CD4-positive, alpha-beta T cell (primary cell): ENCODE measurements at regions not wholly inside any gene's neighbourhood (a gene's known extent, or its start where the extent isn't known, plus 50 kb on each side); places are given as distances from the start of the nearest gene placed in this dataset.

Experiments
- ATAC-seq: fragments of 200-7000 bp; cut with Tn5 transposase; one replicate; pipeline ENCODE4 v1.10.0; 2022; ENCODE audit warnings: mild to moderate bottlenecking; ENCODE audit not compliant: poor library complexity
- CTCF ChIA-PET: fragments of 350-600 bp; sonication (Branson Sonifier 250); formaldehyde crosslinking; loops from one replicate; lab custom pipeline; 2021; ENCODE audit warnings: antibody characterized with exemption, inconsistent platforms; lab: Charles Lee
- POLR2A ChIA-PET: fragments of 350-600 bp; sonication (Branson Sonifier 250); formaldehyde crosslinking; loops from one replicate; lab custom pipeline; 2021; ENCODE audit warnings: antibody characterized with exemption, inconsistent platforms; lab: Charles Lee
- DNase-seq, 14 experiments: peaks; one replicate each; pipeline ENCODE4 v3.0.0-alpha.2; 2013 to 2020; ENCODE audit warnings: mixed read lengths in 2 of 14
- H3K27ac ChIP-seq, 2 donors: one replicate each; pipeline versions ENCODE4 v1.5.1 to v1.7.0; 2013; ENCODE audit warnings: low read length in 2 of 2, low read depth in 1 of 2, mild to moderate bottlenecking in 1 of 2
- H3K27me3 ChIP-seq, 2 experiments: 1 replicate in 1 of 2; 2 replicates in 1 of 2; pipeline versions ENCODE4 v1.6.1 to v1.7.0; 2013; ENCODE audit warnings: low read length in 2 of 2, control low read depth in 1 of 2, mild to moderate bottlenecking in 1 of 2, moderate library complexity in 1 of 2; ENCODE audit not compliant: insufficient read depth in 2 of 2, control insufficient read depth in 1 of 2
- H3K36me3 ChIP-seq: one replicate; pipeline ENCODE4 v1.6.1; 2013; ENCODE audit warnings: low read length, control low read depth; ENCODE audit not compliant: insufficient read depth
- H3K4me1 ChIP-seq: one replicate; pipeline ENCODE4 v1.6.1; 2013; ENCODE audit warnings: low read length, control low read depth; ENCODE audit not compliant: insufficient read depth
- H3K4me3 ChIP-seq: one replicate; pipeline ENCODE4 v1.5.1; 2013; ENCODE audit warnings: mild to moderate bottlenecking, low read length, moderate library complexity
- H3K9me3 ChIP-seq, 2 experiments: 1 replicate in 1 of 2; 2 replicates in 1 of 2; pipeline versions ENCODE4 v1.6.1 to v1.7.0; 2013; ENCODE audit warnings: low read length in 2 of 2, mild to moderate bottlenecking in 2 of 2, control low read depth in 1 of 2, moderate library complexity in 1 of 2; ENCODE audit not compliant: control insufficient read depth in 1 of 2, insufficient read depth in 1 of 2
- H3K27ac Mint-ChIP-seq: one replicate; pipeline ENCODE4 v1.8.0; 2020; ENCODE audit warnings: mixed read lengths
- H3K27me3 Mint-ChIP-seq: one replicate; pipeline ENCODE4 v1.8.0; 2021; ENCODE audit warnings: mixed read lengths
- H3K36me3 Mint-ChIP-seq: one replicate; pipeline ENCODE4 v1.8.0; 2021; ENCODE audit warnings: low read depth, mixed read lengths
- H3K4me1 Mint-ChIP-seq: one replicate; pipeline ENCODE4 v1.8.0; 2021; ENCODE audit warnings: low read depth, mixed read lengths
- H3K4me3 Mint-ChIP-seq: one replicate; pipeline ENCODE4 v1.8.0; 2020; ENCODE audit warnings: mild to moderate bottlenecking, mixed read lengths
- H3K9me3 Mint-ChIP-seq: one replicate; pipeline ENCODE4 v1.8.0; 2020; ENCODE audit warnings: mixed read lengths
- CTCF ChIP-seq: fragments of 200-600 bp; IDR thresholded peaks from one replicate; pipeline ENCODE4 v1.8.0; 2022; ENCODE audit warnings: antibody characterized with exemption, mild to moderate bottlenecking
- intact Hi-C, 2 experiments: fragments of 100-400 bp; cut with DNase I in 1 of 2; cut with micrococcal nuclease in 1 of 2; formaldehyde crosslinking; loops; one replicate each; pipeline versions ENCODE4 v1.15.1 to v1.9.0; 2023 to 2025; cut with DNase I, micrococcal nuclease

GRCh38 chr13:85314686-85315085, 484.5 kb downstream of the SLITRK6 start:
- Histone ChIP-seq H3K36me3 (no peaks in the 10 kb centered on the region), H3K27me3 (no peaks in the 10 kb centered on the region), H3K4me1 (no peaks in the 10 kb centered on the region), H3K9me3 (no peaks in the 10 kb centered on the region), H3K4me3 (no peak overlapping the region), H3K27ac (no peak overlapping the region)
- no peaks in the 10 kb centered on the region for H3K27me3 Mint-ChIP-seq
- DNase-seq (no peak), ATAC-seq (no peak)
- no peak overlapping the region for H3K27ac Mint-ChIP-seq
- no peak overlapping the region for H3K4me3 Mint-ChIP-seq
- TF ChIP-seq CTCF: no peak
- no peaks in the 10 kb centered on the region for H3K36me3 Mint-ChIP-seq
- peaks cover 4% of the 10 kb centered on the region for H3K9me3 Mint-ChIP-seq
- ChIA-PET POLR2A (no interaction called here), CTCF (no interaction called here)
- intact Hi-C loops: no loop called here
- no peaks in the 10 kb centered on the region for H3K4me1 Mint-ChIP-seq

- Histone ChIP-seq H3K9me3 (no peaks in the 10 kb centered on the region), H3K27me3 (no peaks in the 10 kb centered on the region), H3K4me3 (no peak overlapping the region), H3K4me1 (no peaks in the 10 kb centered on the region), H3K36me3 (no peaks in the 10 kb centered on the region), H3K27ac (no peak overlapping the region)
- no peaks in the 10 kb centered on the region for H3K4me1 Mint-ChIP-seq
- H3K27me3 Mint-ChIP-seq: no peaks in the 10 kb centered on the region
- DNase-seq: no peak
- TF ChIP-seq CTCF: no peak
- ChIA-PET POLR2A (no interaction called here), CTCF (no interaction called here)
- no peaks in the 10 kb centered on the region for H3K36me3 Mint-ChIP-seq
- no peak overlapping the region for H3K4me3 Mint-ChIP-seq
- peaks cover 6% of the 10 kb centered on the region for H3K9me3 Mint-ChIP-seq
- intact Hi-C loops: no loop called here
- H3K27ac Mint-ChIP-seq: no peak overlapping the region
- no peak for ATAC-seq
These were observed 485.3 kb downstream of the SLITRK6 start for GRCh38 chr13:85313761-85314503.

GRCh38 chr13:85312071-85312470, 487.1 kb downstream of the SLITRK6 start:
- H3K4me3 ChIP-seq: no peak overlapping the region
- Mint-ChIP-seq H3K36me3 (no peaks in the 10 kb centered on the region), H3K4me1 (no peaks in the 10 kb centered on the region), H3K4me3 (no peak overlapping the region), H3K27me3 (no peaks in the 10 kb centered on the region), H3K27ac (no peak overlapping the region), H3K9me3 (peaks cover 8% of the 10 kb centered on the region)
- no peak overlapping the region for H3K27ac ChIP-seq
- H3K9me3 ChIP-seq: no peaks in the 10 kb centered on the region
- ATAC-seq (no peak), DNase-seq (no peak)
- TF ChIP-seq CTCF: no peak
- H3K27me3 ChIP-seq: no peaks in the 10 kb centered on the region
- ChIA-PET CTCF (no interaction called here), POLR2A (no interaction called here)
- H3K36me3 ChIP-seq: no peaks in the 10 kb centered on the region
- no peaks in the 10 kb centered on the region for H3K4me1 ChIP-seq
- intact Hi-C loops: no loop called here
